Gastroesophageal sphincter (tissue), 4 donors: ENCODE measurements at regions not wholly inside any gene's neighbourhood (a gene's known extent, or its start where the extent isn't known, plus 50 kb on each side); places are given as distances from the start of the nearest gene placed in this dataset.

Source experiments
- ATAC-seq: fragments of 150-250 bp; one replicate; pipeline ENCODE4 v1.9.1; 2016; ENCODE audit warnings: mild to moderate bottlenecking, moderate library complexity
- H3K27ac ChIP-seq, 4 donors: fragments of 200-600 bp; sonication (generic) in 3 of 4; 1 replicate in 3 of 4; 2 replicates in 1 of 4; pipeline ENCODE4 v1.5.1; 2016 to 2019
- H3K27me3 ChIP-seq: fragments of 200-600 bp; sonication (generic); one replicate; pipeline ENCODE4 v1.5.1; 2019
- H3K36me3 ChIP-seq, 2 donors: fragments of 200-600 bp; sonication (generic); one replicate each; pipeline ENCODE4 v1.5.1; 2019; ENCODE audit warnings: control low read depth in 1 of 2
- H3K4me1 ChIP-seq, 3 donors: fragments of 200-600 bp; sonication (generic); 1 replicate in 2 of 3; 2 replicates in 1 of 3; pipeline ENCODE4 v1.5.1; 2016 to 2019; ENCODE audit warnings: control low read depth in 2 of 3
- H3K4me3 ChIP-seq, 2 donors: fragments of 200-600 bp; sonication (generic); one replicate each; pipeline ENCODE4 v1.5.1; 2019; ENCODE audit warnings: mild to moderate bottlenecking in 1 of 2, moderate library complexity in 1 of 2
- H3K9me3 ChIP-seq, 3 donors: fragments of 200-600 bp; sonication (generic); one replicate each; pipeline ENCODE4 v1.5.1; 2017 to 2019; ENCODE audit warnings: control low read depth in 2 of 3
- CTCF ChIP-seq, 4 experiments: fragments of 200-600 bp in 2 of 4; fragments of 450-650 bp in 2 of 4; sonication (generic) in 1 of 4; IDR thresholded peaks; one replicate each; pipeline ENCODE4 v1.5.1; 2017 to 2019; ENCODE audit warnings: antibody characterized with exemption in 4 of 4, mild to moderate bottlenecking in 2 of 4, moderate library complexity in 2 of 4
- EP300 ChIP-seq: sonication (generic); formaldehyde crosslinking; IDR thresholded peaks from one replicate; pipeline ENCODE4 v1.6.1; 2017; ENCODE audit warnings: antibody characterized with exemption, mild to moderate bottlenecking
- POLR2A ChIP-seq, 2 donors: fragments of 450-650 bp; IDR thresholded peaks; one replicate each; pipeline ENCODE4 v1.6.1; 2017; ENCODE audit warnings: antibody characterized with exemption in 2 of 2, mild to moderate bottlenecking in 2 of 2, moderate library complexity in 1 of 2
- POLR2AphosphoS5 ChIP-seq: sonication (generic); formaldehyde crosslinking; IDR thresholded peaks from one replicate; pipeline ENCODE4 v1.6.1; 2017; ENCODE audit warnings: antibody characterized with exemption
- WGBS, 2 donors: methylation state at CpG; one replicate each; pipeline ENCODE4 v1.1.5; 2018; ENCODE audit warnings: low coverage in 1 of 2; 5-methylcytosine and 5-hydroxymethylcytosine counted together

- Histone ChIP-seq H3K27me3 (peaks cover 4% of the 10 kb centered on the region), H3K4me3 (no peak overlapping the region), H3K4me1 (no peaks in the 10 kb centered on the region), H3K36me3 (no peaks in the 10 kb centered on the region), H3K9me3 (no peaks in the 10 kb centered on the region), H3K27ac (no peak overlapping the region)
- no peak for ATAC-seq
- no peak for TF ChIP-seq POLR2A (IDR thresholded peaks at IDR 0.05)
- no peak for TF ChIP-seq EP300
- TF ChIP-seq CTCF (IDR thresholded peaks at IDR 0.05) = peak in 1 of 4 experiments; percentile 42
- 7 to 14% methylated on average over 2 to 3 of the region's 4 CpGs for WGBS, 2 donors
Measured at GRCh38 chr16:35431829-35432663, 1972.6 kb downstream of the TP53TG3F start.

GRCh38 chr16:35440875-35441274 is 1981.5 kb downstream of the TP53TG3F start:
- Histone ChIP-seq H3K27me3 (no peaks in the 10 kb centered on the region), H3K4me3 (no peak overlapping the region), H3K36me3 (no peaks in the 10 kb centered on the region), H3K4me1 (no peaks in the 10 kb centered on the region), H3K9me3 (peaks cover 0 to 8% (median 0%) of the 10 kb centered on the region in 3 donors), H3K27ac (no peak overlapping the region)
- no peak for ATAC-seq
- no peak for TF ChIP-seq POLR2A (IDR thresholded peaks at IDR 0.05)
- no peak for TF ChIP-seq EP300
- no peak for TF ChIP-seq POLR2AphosphoS5
- no peak for TF ChIP-seq CTCF (IDR thresholded peaks at IDR 0.05)

GRCh38 chr16:35447010-35447558 is 1987.7 kb downstream of the TP53TG3F start:
- TF ChIP-seq POLR2AphosphoS5 (no peak), CTCF (IDR thresholded peaks at IDR 0.05) (no peak)
- peaks cover 0 to 46% (median 0%) of the 10 kb centered on the region in 3 donors for H3K9me3 ChIP-seq
- H3K4me1 ChIP-seq = no peaks in the 10 kb centered on the region
- H3K27me3 ChIP-seq = no peaks in the 10 kb centered on the region
- no peak overlapping the region for H3K4me3 ChIP-seq
- H3K36me3 ChIP-seq = no peaks in the 10 kb centered on the region
- H3K27ac ChIP-seq = no peak overlapping the region
- WGBS, 2 donors = 27 to 40% methylated on average over 3 of the region's 3 CpGs
- no peak for ATAC-seq

- no peak for ATAC-seq
Measured at GRCh38 chr16:35449663-35450062, 1990.3 kb downstream of the TP53TG3F start.

More at GRCh38 chr16:35449663-35450062, 1990.3 kb downstream of the TP53TG3F start:
- Histone ChIP-seq H3K27me3 (no peaks in the 10 kb centered on the region), H3K4me3 (no peak overlapping the region), H3K4me1 (no peaks in the 10 kb centered on the region), H3K27ac (no peak overlapping the region), H3K36me3 (no peaks in the 10 kb centered on the region), H3K9me3 (peaks cover 0 to 66% (median 0%) of the 10 kb centered on the region in 3 donors)
- WGBS, 2 donors = 29 to 42% methylated on average over 2 of the region's 2 CpGs
- no peak for TF ChIP-seq POLR2A (IDR thresholded peaks at IDR 0.05)
- TF ChIP-seq EP300 = no peak
- no peak for TF ChIP-seq POLR2AphosphoS5
- no peak for TF ChIP-seq CTCF (IDR thresholded peaks at IDR 0.05)
